T-helper 1 cell treated with Interleukin-12 subunit alpha and Interleukin-12 subunit beta and Interleukin-4 antibody, amounts not matched to agents 30 μg/mL and 1 μg/mL, for 36 hours (primary cell): ENCODE measurements at regions not wholly inside any gene's neighbourhood (a gene's known extent, or its start where the extent isn't known, plus 50 kb on each side); places are given as distances from the start of the nearest gene placed in this dataset.

Source experiments
- H3K27ac Mint-ChIP-seq: one replicate; pipeline ENCODE4 v1.8.0; 2021; ENCODE audit warnings: mild to moderate bottlenecking, mixed read lengths
- H3K27me3 Mint-ChIP-seq: one replicate; pipeline ENCODE4 v1.8.0; 2021; ENCODE audit warnings: low read depth, mixed read lengths
- H3K36me3 Mint-ChIP-seq: one replicate; pipeline ENCODE4 v1.8.0; 2021; ENCODE audit warnings: low read depth, mixed read lengths
- H3K4me1 Mint-ChIP-seq: one replicate; pipeline ENCODE4 v1.8.0; 2021; ENCODE audit warnings: low read depth, mixed read lengths
- H3K4me3 Mint-ChIP-seq: one replicate; pipeline ENCODE4 v1.8.0; 2021; ENCODE audit warnings: mild to moderate bottlenecking, moderate library complexity, mixed read lengths
- H3K9me3 Mint-ChIP-seq: one replicate; pipeline ENCODE4 v1.8.0; 2021; ENCODE audit warnings: mixed read lengths

DNA sequence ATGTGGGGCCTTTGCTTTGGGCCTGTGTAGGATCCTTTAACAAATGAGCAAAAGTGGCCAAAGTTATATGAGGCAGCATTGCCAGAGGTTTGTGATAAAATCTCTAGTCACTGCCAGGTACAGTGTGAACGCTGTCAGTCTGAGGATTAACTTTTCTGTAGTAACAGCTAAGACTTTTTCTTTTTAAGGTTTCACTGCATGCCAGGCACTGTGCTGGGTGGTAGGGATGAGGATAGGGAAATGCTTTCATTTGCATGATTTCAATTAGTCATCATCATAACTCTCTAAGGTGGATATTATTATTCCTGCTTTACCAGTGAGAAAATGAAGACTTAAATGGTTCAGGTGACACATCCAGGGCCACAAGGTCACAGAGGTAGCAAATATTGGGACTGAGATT lies 79.7 kb upstream of the BMPER start:
- H3K27ac Mint-ChIP-seq, result no peak overlapping the region
- H3K9me3 Mint-ChIP-seq, result no peaks in the 10 kb centered on the region
- H3K36me3 Mint-ChIP-seq, result no peaks in the 10 kb centered on the region
- H3K4me1 Mint-ChIP-seq, result no peaks in the 10 kb centered on the region
- H3K27me3 Mint-ChIP-seq, result no peaks in the 10 kb centered on the region
- no peak overlapping the region for H3K4me3 Mint-ChIP-seq

- H3K27me3 Mint-ChIP-seq, result no peaks in the 10 kb centered on the region
- H3K4me3 Mint-ChIP-seq, result no peak overlapping the region
- no peaks in the 10 kb centered on the region for H3K9me3 Mint-ChIP-seq
- H3K27ac Mint-ChIP-seq, result no peak overlapping the region
- H3K4me1 Mint-ChIP-seq, result no peaks in the 10 kb centered on the region
- no peaks in the 10 kb centered on the region for H3K36me3 Mint-ChIP-seq
These were observed 75.8 kb upstream of the BMPER start for GRCh38 chr7:33829536-33829935.

GRCh38 chr7:33831389-33832141 lies 73.8 kb upstream of the BMPER start:
- Mint-ChIP-seq H3K27me3 (no peaks in the 10 kb centered on the region), H3K9me3 (peaks cover 2% of the 10 kb centered on the region), H3K27ac (no peak overlapping the region), H3K4me1 (no peaks in the 10 kb centered on the region), H3K4me3 (no peak overlapping the region), H3K36me3 (no peaks in the 10 kb centered on the region)

DNA sequence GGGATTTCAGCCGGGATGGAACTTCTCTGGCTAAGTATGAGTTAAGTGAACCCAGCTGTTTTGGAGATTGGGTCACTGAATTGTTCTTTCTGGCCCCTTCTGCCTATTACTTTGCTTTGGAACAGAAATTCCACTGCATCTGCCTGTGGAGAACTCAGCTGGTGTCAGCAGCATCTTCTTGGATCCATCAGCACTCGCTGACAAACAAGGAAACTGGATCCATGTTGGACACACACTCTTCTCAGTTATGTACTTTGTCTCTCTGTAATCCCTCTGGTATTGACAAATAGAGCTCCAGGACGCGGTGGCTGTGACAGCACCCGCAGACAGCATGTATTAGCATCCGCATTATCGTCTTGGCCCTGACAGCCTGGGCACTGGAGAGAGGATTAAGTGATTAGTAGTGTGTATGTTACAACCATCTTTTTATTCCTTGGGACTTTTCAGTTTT lies 73.0 kb upstream of the BMPER start:
- Mint-ChIP-seq H3K4me3 (no peak overlapping the region), H3K4me1 (no peaks in the 10 kb centered on the region), H3K27me3 (no peaks in the 10 kb centered on the region), H3K9me3 (peaks cover 4% of the 10 kb centered on the region), H3K36me3 (no peaks in the 10 kb centered on the region), H3K27ac (no peak overlapping the region)

- Mint-ChIP-seq H3K4me3 (no peak overlapping the region), H3K9me3 (peaks cover 4% of the 10 kb centered on the region), H3K4me1 (no peaks in the 10 kb centered on the region), H3K27me3 (no peaks in the 10 kb centered on the region), H3K36me3 (no peaks in the 10 kb centered on the region), H3K27ac (no peak overlapping the region)
These were observed 68.5 kb upstream of the BMPER start for GRCh38 chr7:33836797-33837355.

DNA sequence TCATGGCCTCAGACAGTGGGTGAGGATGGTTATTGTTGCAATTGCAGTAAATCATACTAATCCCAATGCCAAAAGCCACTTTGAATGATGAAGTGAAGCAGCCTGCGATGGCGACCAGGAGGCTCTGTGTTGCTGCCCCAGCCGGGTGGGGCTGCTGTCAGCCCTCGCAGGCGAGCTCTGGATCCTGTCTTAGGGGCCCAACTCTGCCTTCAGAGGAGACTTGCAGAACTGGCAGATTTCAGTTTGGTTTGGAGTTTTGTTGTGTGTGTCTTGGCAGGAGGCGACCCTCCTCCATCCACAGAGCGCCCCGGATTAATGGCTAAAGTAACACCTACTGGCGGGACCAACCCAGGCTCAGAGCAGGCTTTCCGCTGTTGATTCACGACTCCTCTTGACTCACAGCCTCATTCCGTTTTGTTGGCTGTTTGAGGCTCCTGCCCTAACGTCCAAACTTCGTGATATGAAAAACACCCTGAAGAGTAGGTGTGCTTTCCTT lies 67.9 kb upstream of the BMPER start:
- H3K27me3 Mint-ChIP-seq, result no peaks in the 10 kb centered on the region
- peaks cover 4% of the 10 kb centered on the region for H3K9me3 Mint-ChIP-seq
- H3K4me1 Mint-ChIP-seq, result no peaks in the 10 kb centered on the region
- no peak overlapping the region for H3K27ac Mint-ChIP-seq
- H3K4me3 Mint-ChIP-seq, result no peak overlapping the region
- no peaks in the 10 kb centered on the region for H3K36me3 Mint-ChIP-seq

GRCh38 chr7:33841031-33841430 lies 64.3 kb upstream of the BMPER start:
- Mint-ChIP-seq H3K9me3 (peaks cover 4% of the 10 kb centered on the region), H3K4me1 (no peaks in the 10 kb centered on the region), H3K27ac (no peak overlapping the region), H3K4me3 (no peak overlapping the region), H3K27me3 (no peaks in the 10 kb centered on the region), H3K36me3 (no peaks in the 10 kb centered on the region)

DNA sequence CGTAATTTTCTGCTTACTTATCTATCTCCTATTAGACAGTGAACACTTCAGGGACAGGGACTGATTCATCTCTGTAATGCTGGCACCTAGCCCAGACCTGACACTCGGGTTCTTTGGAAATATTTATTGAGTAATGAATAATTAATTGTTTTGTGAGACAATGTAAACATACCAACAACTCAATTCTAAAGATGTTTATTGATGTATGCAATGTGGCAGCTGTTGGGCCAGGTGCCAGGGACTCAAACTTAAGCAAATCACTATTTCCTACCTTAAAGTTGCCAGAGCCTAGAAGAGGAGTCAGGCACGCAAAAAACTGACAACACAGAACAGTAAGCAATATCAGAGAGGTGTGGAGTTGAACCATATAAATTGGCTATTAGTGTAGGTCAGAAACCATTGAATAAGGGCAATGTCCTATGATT lies 63.6 kb upstream of the BMPER start:
- Mint-ChIP-seq H3K36me3 (no peaks in the 10 kb centered on the region), H3K4me1 (no peaks in the 10 kb centered on the region), H3K9me3 (peaks cover under 1% of the 10 kb centered on the region), H3K27ac (no peak overlapping the region), H3K27me3 (no peaks in the 10 kb centered on the region), H3K4me3 (no peak overlapping the region)

DNA sequence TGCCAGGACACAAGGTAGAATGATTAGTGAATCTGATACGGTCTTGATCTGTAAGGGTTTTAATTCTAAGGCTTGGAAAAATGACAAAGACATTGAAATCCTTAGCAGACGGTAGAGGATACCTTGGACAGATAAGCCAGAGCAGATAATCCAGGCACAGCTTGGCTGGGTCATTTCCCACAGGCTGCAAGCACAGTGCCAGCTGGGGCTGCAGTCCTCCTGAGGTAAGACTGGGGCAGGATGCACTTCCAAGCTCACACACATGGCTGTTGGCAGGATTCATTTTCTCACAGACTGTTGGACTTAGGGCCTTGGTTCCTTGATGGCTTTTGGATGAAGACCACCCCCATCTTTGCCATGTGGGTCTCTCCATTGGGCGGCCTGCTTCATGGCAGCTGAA lies 63.2 kb upstream of the BMPER start:
- H3K4me1 Mint-ChIP-seq, result no peaks in the 10 kb centered on the region
- no peaks in the 10 kb centered on the region for H3K27me3 Mint-ChIP-seq

DNA sequence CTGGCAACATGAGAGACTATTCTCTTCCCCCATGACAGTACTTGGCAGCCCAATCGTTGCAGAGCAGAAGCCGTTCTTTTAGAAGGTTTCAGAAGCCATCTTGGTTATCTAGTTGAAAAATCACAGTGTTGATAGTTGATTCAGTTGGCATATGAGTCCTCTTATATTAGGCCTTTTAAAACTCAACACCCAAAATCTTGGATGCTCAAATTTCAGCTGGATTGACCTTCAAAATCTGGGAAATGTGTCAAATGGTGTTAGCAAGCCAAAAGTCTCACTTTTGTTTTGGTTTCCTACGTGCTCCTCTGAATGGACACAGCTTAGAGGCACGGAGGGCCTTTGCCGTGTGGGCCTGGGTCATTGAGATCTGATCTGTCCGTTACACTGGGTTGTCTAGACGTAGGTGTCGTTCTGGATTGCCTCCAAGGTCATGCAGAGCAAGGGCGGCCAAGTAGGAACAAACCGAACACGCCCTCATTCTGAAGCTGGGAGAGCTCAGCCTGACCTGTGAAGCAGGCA lies 59.3 kb upstream of the BMPER start:
- Mint-ChIP-seq H3K27ac (no peak overlapping the region), H3K36me3 (no peaks in the 10 kb centered on the region), H3K9me3 (no peaks in the 10 kb centered on the region), H3K4me1 (no peaks in the 10 kb centered on the region), H3K4me3 (no peak overlapping the region), H3K27me3 (no peaks in the 10 kb centered on the region)

More for the DNA sequence above, 63.2 kb upstream of the BMPER start:
- H3K36me3 Mint-ChIP-seq, result no peaks in the 10 kb centered on the region
- no peaks in the 10 kb centered on the region for H3K9me3 Mint-ChIP-seq
- H3K4me3 Mint-ChIP-seq, result no peak overlapping the region
- no peak overlapping the region for H3K27ac Mint-ChIP-seq

GRCh38 chr7:33849004-33849403 lies 56.3 kb upstream of the BMPER start:
- H3K27ac Mint-ChIP-seq, result no peak overlapping the region
- no peaks in the 10 kb centered on the region for H3K9me3 Mint-ChIP-seq
- H3K36me3 Mint-ChIP-seq, result no peaks in the 10 kb centered on the region
- no peaks in the 10 kb centered on the region for H3K4me1 Mint-ChIP-seq
- H3K27me3 Mint-ChIP-seq, result no peaks in the 10 kb centered on the region
- H3K4me3 Mint-ChIP-seq, result no peak overlapping the region

GRCh38 chr7:33849971-33850559 lies 55.3 kb upstream of the BMPER start:
- Mint-ChIP-seq H3K27me3 (no peaks in the 10 kb centered on the region), H3K27ac (no peak overlapping the region), H3K4me3 (no peak overlapping the region), H3K4me1 (no peaks in the 10 kb centered on the region), H3K36me3 (no peaks in the 10 kb centered on the region), H3K9me3 (no peaks in the 10 kb centered on the region)

DNA sequence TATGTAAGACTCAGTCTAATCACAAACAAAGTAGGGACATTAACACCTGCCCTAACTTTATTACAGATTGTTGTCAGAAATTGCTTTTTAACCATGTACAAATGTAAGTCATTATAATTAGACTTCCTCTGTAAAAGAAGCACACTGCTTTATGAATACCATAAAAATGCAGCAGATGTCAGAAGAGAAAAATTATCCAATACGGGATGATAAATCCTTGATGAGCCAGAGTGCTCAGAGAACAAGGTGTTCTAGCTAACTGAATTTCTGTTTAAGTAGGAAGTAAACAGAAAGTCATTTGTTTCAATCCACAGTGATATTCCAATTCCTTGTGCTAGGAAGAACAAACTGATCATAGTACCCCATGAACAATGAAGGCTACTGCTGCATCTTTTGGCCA lies 54.6 kb upstream of the BMPER start:
- H3K27ac Mint-ChIP-seq, result no peak overlapping the region
- H3K9me3 Mint-ChIP-seq, result no peaks in the 10 kb centered on the region
- H3K4me3 Mint-ChIP-seq, result no peak overlapping the region
- H3K4me1 Mint-ChIP-seq, result no peaks in the 10 kb centered on the region
- H3K27me3 Mint-ChIP-seq, result no peaks in the 10 kb centered on the region
- no peaks in the 10 kb centered on the region for H3K36me3 Mint-ChIP-seq

- Mint-ChIP-seq H3K4me1 (no peaks in the 10 kb centered on the region), H3K36me3 (no peaks in the 10 kb centered on the region), H3K4me3 (no peak overlapping the region), H3K27ac (no peak overlapping the region), H3K9me3 (no peaks in the 10 kb centered on the region), H3K27me3 (no peaks in the 10 kb centered on the region)
These were observed 52.5 kb upstream of the BMPER start for GRCh38 chr7:33852838-33853237.
